Liver (tissue), 8 donors: ENCODE measurements at regions not wholly inside any gene's neighbourhood (a gene's known extent, or its start where the extent isn't known, plus 50 kb on each side); places are given as distances from the start of the nearest gene placed in this dataset.

Experiments
- DNase-seq: peaks from one replicate; pipeline ENCODE4 v3.0.0-alpha.2; 2017; ENCODE audit warnings: low spot score
- H3K27ac ChIP-seq, 2 donors: one replicate each; pipeline ENCODE4 v1.7.0; 2013; ENCODE audit warnings: inconsistent platforms in 2 of 2, low read length in 2 of 2, control low read depth in 1 of 2, low read depth in 1 of 2, mild to moderate bottlenecking in 1 of 2
- H3K27me3 ChIP-seq, 4 donors: one replicate each; pipeline versions ENCODE4 v1.6.1 to v1.7.0; 2013; ENCODE audit warnings: low read length in 3 of 4, inconsistent platforms in 1 of 4, mild to moderate bottlenecking in 1 of 4, moderate library complexity in 1 of 4; ENCODE audit not compliant: control insufficient read depth in 4 of 4, insufficient read depth in 4 of 4
- H3K36me3 ChIP-seq, 4 donors: one replicate each; pipeline versions ENCODE4 v1.6.1 to v1.7.0; 2013; ENCODE audit warnings: low read length in 3 of 4, mild to moderate bottlenecking in 3 of 4, low read depth in 1 of 4, moderate library complexity in 1 of 4; ENCODE audit not compliant: control insufficient read depth in 4 of 4, insufficient read depth in 3 of 4
- H3K4me1 ChIP-seq, 4 donors: one replicate each; pipeline versions ENCODE4 v1.6.1 to v1.7.0; 2013; ENCODE audit warnings: low read length in 3 of 4, mild to moderate bottlenecking in 3 of 4, moderate library complexity in 1 of 4; ENCODE audit not compliant: control insufficient read depth in 4 of 4, insufficient read depth in 4 of 4
- H3K4me3 ChIP-seq, 3 donors: one replicate each; pipeline versions ENCODE4 v1.6.1 to v1.7.0; 2013; ENCODE audit warnings: low read length in 3 of 3, control low read depth in 1 of 3, low read depth in 1 of 3, mild to moderate bottlenecking in 1 of 3
- H3K9ac ChIP-seq, 2 donors: one replicate each; pipeline ENCODE4 v1.7.0; 2013; ENCODE audit warnings: low read length in 2 of 2, mild to moderate bottlenecking in 2 of 2, moderate library complexity in 2 of 2, control low read depth in 1 of 2, low read depth in 1 of 2
- H3K9me3 ChIP-seq, 4 donors: one replicate each; pipeline versions ENCODE4 v1.6.1 to v1.7.0; 2013; ENCODE audit warnings: low read length in 3 of 4; ENCODE audit not compliant: control insufficient read depth in 4 of 4
- ATF3 ChIP-seq: IDR thresholded peaks from 2 replicates; pipeline ENCODE4 v1.6.1; 2016; ENCODE audit warnings: antibody characterized with exemption
- CTCF ChIP-seq: fragments of 150-350 bp; IDR thresholded peaks from 2 replicates; pipeline ENCODE4 v1.5.1; 2017; ENCODE audit warnings: improper control_type of control experiment, low read depth, low read length; ENCODE audit not compliant: missing input control
- EGR1 ChIP-seq, 2 donors: IDR thresholded peaks; 2 replicates each; pipeline ENCODE4 v1.6.1; 2016 to 2018; ENCODE audit warnings: antibody characterized with exemption in 2 of 2, low read depth in 2 of 2
- FOXA1 ChIP-seq: IDR thresholded peaks from 2 replicates; pipeline ENCODE4 v1.6.1; 2016; ENCODE audit warnings: antibody characterized with exemption
- FOXA2 ChIP-seq: IDR thresholded peaks from 2 replicates; pipeline ENCODE4 v1.6.1; 2016; ENCODE audit warnings: antibody characterized with exemption
- GABPA ChIP-seq, 2 donors: IDR thresholded peaks in 1 of 2; conservative IDR thresholded peaks in 1 of 2; 2 replicates each; pipeline ENCODE4 v1.6.1; 2016; ENCODE audit warnings: antibody characterized with exemption in 2 of 2, mild to moderate bottlenecking in 1 of 2, moderate library complexity in 1 of 2
- HNF4A ChIP-seq, 2 donors: conservative IDR thresholded peaks; 2 replicates each; pipeline ENCODE4 v1.6.1; 2016; ENCODE audit warnings: antibody characterized with exemption in 2 of 2, mild to moderate bottlenecking in 2 of 2
- HNF4G ChIP-seq: IDR thresholded peaks from 2 replicates; pipeline ENCODE4 v1.6.1; 2016; ENCODE audit warnings: antibody characterized with exemption
- JUND ChIP-seq, 2 donors: IDR thresholded peaks; 2 replicates each; pipeline ENCODE4 v1.6.1; 2016; ENCODE audit warnings: antibody characterized with exemption in 2 of 2
- MAX ChIP-seq: IDR thresholded peaks from 2 replicates; pipeline ENCODE4 v1.6.1; 2016; ENCODE audit warnings: antibody characterized with exemption
- NR2F2 ChIP-seq: IDR thresholded peaks from 2 replicates; pipeline ENCODE4 v1.6.1; 2016; ENCODE audit warnings: antibody characterized with exemption
- RAD21 ChIP-seq, 2 donors: IDR thresholded peaks; 2 replicates each; pipeline ENCODE4 v1.6.1; 2016; ENCODE audit warnings: antibody characterized with exemption in 2 of 2, mild to moderate bottlenecking in 2 of 2
- REST ChIP-seq: IDR thresholded peaks from 2 replicates; pipeline ENCODE4 v1.6.1; 2016; ENCODE audit warnings: antibody characterized with exemption, mild to moderate bottlenecking
- RXRA ChIP-seq, 2 donors: IDR thresholded peaks; 2 replicates each; pipeline ENCODE4 v1.6.1; 2017 to 2018; ENCODE audit warnings: antibody characterized with exemption in 2 of 2, mild to moderate bottlenecking in 1 of 2
- SP1 ChIP-seq: IDR thresholded peaks from 2 replicates; pipeline ENCODE4 v1.6.1; 2018; ENCODE audit warnings: antibody characterized with exemption, mild to moderate bottlenecking
- TAF1 ChIP-seq: conservative IDR thresholded peaks from 2 replicates; pipeline ENCODE4 v1.6.1; 2016; ENCODE audit warnings: antibody characterized with exemption, mild to moderate bottlenecking
- YY1 ChIP-seq: IDR thresholded peaks from 2 replicates; pipeline ENCODE4 v1.6.1; 2016; ENCODE audit warnings: antibody characterized with exemption, mild to moderate bottlenecking
- ZBTB33 ChIP-seq: IDR thresholded peaks from 2 replicates; pipeline ENCODE4 v1.6.1; 2016; ENCODE audit warnings: antibody characterized with exemption
- WGBS: extraction: QIAGEN DNeasy Blood & Tissue Kit; methylation state at CpG from one replicate; pipeline ENCODE4 v1.1.7; 2013; 5-methylcytosine and 5-hydroxymethylcytosine counted together
- donor health status: healthy.
- donor health status: healthy.
- donor health status: healthy.
- donor health status: healthy.
- donor health status: healthy.

- Histone ChIP-seq H3K27ac (peak overlapping the region; percentile 76 to 78), H3K27me3 (no peaks in the 10 kb centered on the region), H3K9ac (peak overlapping the region in 1 of 2 donors; percentile 79), H3K9me3 (no peaks in the 10 kb centered on the region), H3K36me3 (no peaks in the 10 kb centered on the region), H3K4me1 (peaks cover 4 to 29% (median 23%) of the 10 kb centered on the region in 4 donors), H3K4me3 (no peak overlapping the region)
- WGBS: 66% methylated on average over 4 of the region's 4 CpGs
- TF ChIP-seq FOXA2 (no peak), EGR1 (IDR thresholded peaks at IDR 0.05; ENCODE audit: low read depth in 2 of 2) (no peak), NR2F2 (no peak), ATF3 (no peak), JUND (IDR thresholded peaks at IDR 0.05) (no peak), REST (no peak), HNF4A (conservative IDR thresholded peaks at IDR 0.05) (no peak), TAF1 (no peak), MAX (no peak), HNF4G (no peak), CTCF (no peak), GABPA (IDR thresholded peaks at IDR 0.05 in 1 of 2, conservative IDR thresholded peaks at IDR 0.05 in 1 of 2) (no peak), RXRA (IDR thresholded peaks at IDR 0.05) (no peak), RAD21 (IDR thresholded peaks at IDR 0.05) (no peak), FOXA1 (no peak), ZBTB33 (no peak), YY1 (no peak), SP1 (no peak)
- no peak for DNase-seq
Observed at GRCh38 chr13:50511877-50512341, 331.6 kb downstream of the DLEU7 start.
